Natural killer cell (primary cell): ENCODE measurements at regions not wholly inside any gene's neighbourhood (a gene's known extent, or its start where the extent isn't known, plus 50 kb on each side); places are given as distances from the start of the nearest gene placed in this dataset.
A peak's percentile ranks its signal among the peaks of the same experiment; 100 is the strongest.

Source experiments
- ATAC-seq, 3 donors: fragments of 150-1000 bp in 2 of 3; fragments of 200-7000 bp in 1 of 3; cut with Tn5 transposase; 1 replicate in 1 of 3; 2 replicates in 2 of 3; pipeline ENCODE4 v1.10.0; 2021; ENCODE audit warnings: mild to moderate bottlenecking in 2 of 3, moderate library complexity in 2 of 3
- DNase-seq, 2 donors: peaks; one replicate each; pipeline versions ENCODE4 v3.0.0 to v3.0.0-alpha.2; 2013 to 2021; ENCODE audit warnings: mixed read lengths in 1 of 2
- H3K27ac ChIP-seq: one replicate; pipeline ENCODE4 v1.5.1; 2013; ENCODE audit warnings: mild to moderate bottlenecking, low read length
- H3K27me3 ChIP-seq: one replicate; pipeline ENCODE4 v1.6.1; 2013; ENCODE audit warnings: low read length; ENCODE audit not compliant: control insufficient read depth, insufficient read depth
- H3K36me3 ChIP-seq: one replicate; pipeline ENCODE4 v1.6.1; 2013; ENCODE audit warnings: low read length; ENCODE audit not compliant: control insufficient read depth, insufficient read depth
- H3K4me1 ChIP-seq: one replicate; pipeline ENCODE4 v1.6.1; 2013; ENCODE audit warnings: low read length; ENCODE audit not compliant: control insufficient read depth, insufficient read depth
- H3K4me3 ChIP-seq: one replicate; pipeline ENCODE4 v1.5.1; 2013; ENCODE audit warnings: low read length
- H3K9me3 ChIP-seq: one replicate; pipeline ENCODE4 v1.6.1; 2013; ENCODE audit warnings: low read length; ENCODE audit not compliant: control insufficient read depth, insufficient read depth
- H3K27ac Mint-ChIP-seq, 2 donors: one replicate each; pipeline ENCODE4 v1.8.0; 2022; ENCODE audit warnings: mild to moderate bottlenecking in 2 of 2, mixed read lengths in 2 of 2, moderate library complexity in 1 of 2
- H3K27me3 Mint-ChIP-seq, 2 donors: one replicate each; pipeline ENCODE4 v1.8.0; 2022; ENCODE audit warnings: low read depth in 2 of 2, mixed read lengths in 2 of 2
- H3K36me3 Mint-ChIP-seq: one replicate; pipeline ENCODE4 v1.8.0; 2022; ENCODE audit warnings: mixed read lengths
- H3K4me1 Mint-ChIP-seq, 2 donors: one replicate each; pipeline ENCODE4 v1.8.0; 2022; ENCODE audit warnings: mixed read lengths in 2 of 2
- H3K4me3 Mint-ChIP-seq: one replicate; pipeline ENCODE4 v1.8.0; 2022; ENCODE audit warnings: mild to moderate bottlenecking, moderate library complexity, mixed read lengths
- H3K9me3 Mint-ChIP-seq, 2 donors: one replicate each; pipeline ENCODE4 v1.8.0; 2022; ENCODE audit warnings: mixed read lengths in 2 of 2
- CTCF ChIP-seq: fragments of 200-600 bp; IDR thresholded peaks from one replicate; pipeline ENCODE4 v1.8.0; 2022; ENCODE audit warnings: antibody characterized with exemption
- WGBS: methylation state at CpG from one replicate; pipeline ENCODE4 v1.1.7; 2013; ENCODE audit warnings: missing lambda C conversion rate; ENCODE audit not compliant: insufficient coverage; 5-methylcytosine and 5-hydroxymethylcytosine counted together
- intact Hi-C: fragments of 100-400 bp; cut with micrococcal nuclease; formaldehyde crosslinking; loops from one replicate; pipeline ENCODE4 v1.14.2; 2022

- H3K4me3 Mint-ChIP-seq: no peak overlapping the region
- no peaks in the 10 kb centered on the region for H3K4me1 Mint-ChIP-seq
- 65% methylated on average over 5 of the region's 6 CpGs for WGBS
- ATAC-seq (peak in 1 of 3 donors; percentile 69), DNase-seq (no peak)
- H3K27ac ChIP-seq: no peak overlapping the region
- H3K27me3 Mint-ChIP-seq: peaks cover 9 to 12% of the 10 kb centered on the region in 2 donors
- H3K9me3 Mint-ChIP-seq: no peaks in the 10 kb centered on the region
- H3K4me1 ChIP-seq: no peaks in the 10 kb centered on the region
- H3K36me3 ChIP-seq: no peaks in the 10 kb centered on the region
- no peaks in the 10 kb centered on the region for H3K9me3 ChIP-seq
- H3K4me3 ChIP-seq: no peak overlapping the region
- no peak overlapping the region for H3K27ac Mint-ChIP-seq
- TF ChIP-seq CTCF: no peak
- H3K36me3 Mint-ChIP-seq: no peaks in the 10 kb centered on the region
- intact Hi-C loops: no loop called here
- H3K27me3 ChIP-seq: no peaks in the 10 kb centered on the region
Observed at GRCh38 chr3:137163241-137163871, 205.6 kb downstream of the IL20RB start.

- Histone ChIP-seq H3K4me3 (no peak overlapping the region), H3K9me3 (no peaks in the 10 kb centered on the region), H3K4me1 (no peaks in the 10 kb centered on the region), H3K36me3 (no peaks in the 10 kb centered on the region), H3K27ac (no peak overlapping the region), H3K27me3 (no peaks in the 10 kb centered on the region)
- Mint-ChIP-seq H3K36me3 (no peaks in the 10 kb centered on the region), H3K4me3 (no peak overlapping the region), H3K27ac (no peak overlapping the region), H3K9me3 (no peaks in the 10 kb centered on the region), H3K27me3 (peaks cover 9 to 12% of the 10 kb centered on the region in 2 donors), H3K4me1 (no peaks in the 10 kb centered on the region)
- intact Hi-C loops: no loop called here
- TF ChIP-seq CTCF: no peak
- DNase-seq: no peak
- no peak for ATAC-seq
Observed at GRCh38 chr3:137163958-137164357, 206.2 kb downstream of the IL20RB start.

- H3K4me3 Mint-ChIP-seq: no peak overlapping the region
- Histone ChIP-seq H3K27me3 (no peaks in the 10 kb centered on the region), H3K27ac (no peak overlapping the region), H3K4me3 (no peak overlapping the region), H3K36me3 (no peaks in the 10 kb centered on the region), H3K9me3 (no peaks in the 10 kb centered on the region), H3K4me1 (no peaks in the 10 kb centered on the region)
- H3K36me3 Mint-ChIP-seq: peaks cover 4% of the 10 kb centered on the region
- no peaks in the 10 kb centered on the region for H3K4me1 Mint-ChIP-seq
- no peak for TF ChIP-seq CTCF
- DNase-seq (no peak), ATAC-seq (no peak)
- no peaks in the 10 kb centered on the region for H3K9me3 Mint-ChIP-seq
- H3K27me3 Mint-ChIP-seq: peaks cover 5 to 8% of the 10 kb centered on the region in 2 donors
- H3K27ac Mint-ChIP-seq: no peak overlapping the region
- intact Hi-C loops: no loop called here
- 84% methylated on average over 7 of the region's 7 CpGs for WGBS
Observed at GRCh38 chr3:137165117-137165806, 207.5 kb downstream of the IL20RB start.
